ENCODE measurements at regions not wholly inside any gene's neighbourhood (a gene's known extent, or its start where the extent isn't known, plus 50 kb on each side); places are given as distances from the start of the nearest gene placed in this dataset.

- Histone ChIP-seq H3K4me3 (ENCODE audit: low read depth, low read length) (no peak overlapping the region), H3K27me3 (ENCODE audit: control insufficient read depth, insufficient read depth, low read length) (no peaks in the 10 kb centered on the region), H3K27ac (ENCODE audit: low read depth, low read length) (no peak overlapping the region), H3K9me3 (ENCODE audit: control insufficient read depth, insufficient read depth, low read length) (no peaks in the 10 kb centered on the region)
- DNase-seq (ENCODE audit: low read depth, low spot score): no peak
- CTCF ChIA-PET: no interaction called here
- POLR2A ChIA-PET: no interaction called here
- no peak for TF ChIP-seq CTCF (IDR thresholded peaks at IDR 0.05; ENCODE audit: low read depth, low read length)
Observed at GRCh38 chr10:23885853-23886252, 323.1 kb upstream of the KIAA1217 start.

- no peak for DNase-seq (ENCODE audit: low read depth, low spot score)
- peaks cover 2% of the 10 kb centered on the region; the same call in 1 of the 2 replicates for H3K9me3 ChIP-seq (ENCODE audit: control insufficient read depth, insufficient read depth, low read length)
- ChIA-PET CTCF (no interaction called here), POLR2A (no interaction called here)
- no peak for TF ChIP-seq CTCF (IDR thresholded peaks at IDR 0.05; ENCODE audit: low read depth, low read length)
- H3K27me3 ChIP-seq (ENCODE audit: control insufficient read depth, insufficient read depth, low read length): no peaks in the 10 kb centered on the region
- no peak overlapping the region for H3K27ac ChIP-seq (ENCODE audit: low read depth, low read length)
- H3K4me3 ChIP-seq (ENCODE audit: low read depth, low read length): no peak overlapping the region
Observed at GRCh38 chr10:23886355-23886754, 322.6 kb upstream of the KIAA1217 start.

GRCh38 chr10:23891301-23891700, 317.6 kb upstream of the KIAA1217 start:
- H3K4me3 ChIP-seq (ENCODE audit: low read depth, low read length): no peak overlapping the region
- peaks cover 3% of the 10 kb centered on the region; the same call in 1 of the 2 replicates for H3K9me3 ChIP-seq (ENCODE audit: control insufficient read depth, insufficient read depth, low read length)
- ChIA-PET POLR2A (no interaction called here), CTCF (no interaction called here)
- H3K27me3 ChIP-seq (ENCODE audit: control insufficient read depth, insufficient read depth, low read length): no peaks in the 10 kb centered on the region
- TF ChIP-seq CTCF (IDR thresholded peaks at IDR 0.05; ENCODE audit: low read depth, low read length): no peak
- no peak overlapping the region for H3K27ac ChIP-seq (ENCODE audit: low read depth, low read length)
- no peak for DNase-seq (ENCODE audit: low read depth, low spot score)

DNA sequence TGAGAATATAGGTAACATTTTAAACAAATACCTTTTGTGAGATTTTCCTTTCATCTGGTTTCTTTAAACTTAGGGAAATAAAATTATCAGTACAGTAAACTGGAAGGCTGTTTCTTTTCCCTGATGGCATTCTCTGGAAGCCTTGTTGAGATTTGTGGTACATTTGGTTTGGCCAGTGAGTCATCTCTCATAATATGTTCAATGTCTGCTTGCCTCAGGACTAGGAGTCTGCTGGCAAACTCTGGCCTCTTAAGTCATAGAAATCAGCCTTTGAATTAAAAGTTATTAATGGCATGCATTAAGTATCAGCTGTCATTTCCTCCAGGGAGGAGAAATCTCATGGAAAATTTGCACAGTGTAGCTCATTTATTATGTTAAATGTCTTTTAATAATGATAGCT, 316.6 kb upstream of the KIAA1217 start:
- TF ChIP-seq CTCF (IDR thresholded peaks at IDR 0.05; ENCODE audit: low read depth, low read length): no peak
- DNase-seq (ENCODE audit: low read depth, low spot score): no peak
- ChIA-PET POLR2A (no interaction called here), CTCF (no interaction called here)
- Histone ChIP-seq H3K9me3 (ENCODE audit: control insufficient read depth, insufficient read depth, low read length) (peaks cover 3% of the 10 kb centered on the region; the same call in 1 of the 2 replicates), H3K27ac (ENCODE audit: low read depth, low read length) (no peak overlapping the region), H3K4me3 (ENCODE audit: low read depth, low read length) (no peak overlapping the region), H3K27me3 (ENCODE audit: control insufficient read depth, insufficient read depth, low read length) (no peaks in the 10 kb centered on the region)

DNA sequence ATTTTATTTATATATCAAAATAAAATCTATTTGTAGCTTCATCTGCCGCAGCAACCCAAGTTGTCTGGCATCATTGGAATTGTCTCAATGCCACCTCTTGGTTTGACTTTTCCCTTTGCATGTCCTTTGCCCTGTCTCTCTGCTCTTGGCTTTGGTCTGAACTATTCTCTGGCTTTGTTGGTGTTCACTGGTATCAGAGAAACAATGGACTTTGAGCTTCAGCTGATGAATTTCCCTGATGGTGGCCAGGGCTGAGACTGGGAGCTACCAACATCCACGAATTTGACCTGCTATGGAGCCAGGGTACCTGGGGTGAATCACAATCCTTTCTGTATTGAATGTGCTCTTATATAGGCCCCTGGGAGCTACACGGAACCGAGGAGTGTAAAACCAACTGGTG, 311.7 kb upstream of the KIAA1217 start:
- H3K4me3 ChIP-seq (ENCODE audit: low read depth, low read length): no peak overlapping the region
- ChIA-PET POLR2A (no interaction called here), CTCF (no interaction called here)
- DNase-seq (ENCODE audit: low read depth, low spot score): no peak
- peaks cover 3% of the 10 kb centered on the region; the same call in 1 of the 2 replicates for H3K9me3 ChIP-seq (ENCODE audit: control insufficient read depth, insufficient read depth, low read length)
- no peak for TF ChIP-seq CTCF (IDR thresholded peaks at IDR 0.05; ENCODE audit: low read depth, low read length)
- H3K27ac ChIP-seq (ENCODE audit: low read depth, low read length): no peak overlapping the region
- no peaks in the 10 kb centered on the region for H3K27me3 ChIP-seq (ENCODE audit: control insufficient read depth, insufficient read depth, low read length)
